SK-N-SH treated with all-trans-retinoic acid at 6 μM for 48 hours (cell line): ENCODE measurements at regions not wholly inside any gene's neighbourhood (a gene's known extent, or its start where the extent isn't known, plus 50 kb on each side); places are given as distances from the start of the nearest gene placed in this dataset.

Experiments
- CSDC2 ChIP-seq: fragments of 250-450 bp; sonication (Bioruptor Pico); IDR thresholded peaks from 2 replicates; pipeline ENCODE4 v1.5.0; 2020; ENCODE audit warnings: mild to moderate bottlenecking, moderate library complexity
- GLIS3 ChIP-seq: fragments of 250-450 bp; sonication (Bioruptor Pico); IDR thresholded peaks from 2 replicates; pipeline ENCODE4 v1.5.0; 2020; ENCODE audit warnings: mild to moderate bottlenecking, moderate library complexity
- PPARA ChIP-seq: fragments of 250-450 bp; sonication (Bioruptor Pico); IDR thresholded peaks from 2 replicates; pipeline ENCODE4 v1.5.0; 2020; ENCODE audit warnings: mild to moderate bottlenecking, borderline replicate concordance
- RARB ChIP-seq: fragments of 250-450 bp; sonication (Bioruptor Pico); IDR thresholded peaks from 2 replicates; pipeline ENCODE4 v1.8.0; 2021; ENCODE audit warnings: mild to moderate bottlenecking, moderate library complexity
- ZC3H10 ChIP-seq: fragments of 250-450 bp; sonication (Bioruptor Pico); IDR thresholded peaks from 2 replicates; pipeline ENCODE4 v1.5.1; 2021; ENCODE audit warnings: mild to moderate bottlenecking, moderate library complexity
- ZFP3 ChIP-seq: fragments of 250-450 bp; sonication (Bioruptor Pico); IDR thresholded peaks from 2 replicates; pipeline ENCODE4 v1.5.0; 2020; ENCODE audit warnings: mild to moderate bottlenecking, moderate library complexity
- ZNF565 ChIP-seq: fragments of 450-650 bp; formaldehyde crosslinking; conservative IDR thresholded peaks from 2 replicates; pipeline ENCODE4 v1.5.0; 2020; ENCODE audit warnings: low read depth, mild to moderate bottlenecking, moderate library complexity
- TF ChIP-seq, protein P1 (sequence below): fragments of 250-450 bp; sonication (Bioruptor Pico); IDR thresholded peaks from 2 replicates; pipeline ENCODE4 v1.5.1; 2021; ENCODE audit warnings: mild to moderate bottlenecking, moderate library complexity

DNA sequence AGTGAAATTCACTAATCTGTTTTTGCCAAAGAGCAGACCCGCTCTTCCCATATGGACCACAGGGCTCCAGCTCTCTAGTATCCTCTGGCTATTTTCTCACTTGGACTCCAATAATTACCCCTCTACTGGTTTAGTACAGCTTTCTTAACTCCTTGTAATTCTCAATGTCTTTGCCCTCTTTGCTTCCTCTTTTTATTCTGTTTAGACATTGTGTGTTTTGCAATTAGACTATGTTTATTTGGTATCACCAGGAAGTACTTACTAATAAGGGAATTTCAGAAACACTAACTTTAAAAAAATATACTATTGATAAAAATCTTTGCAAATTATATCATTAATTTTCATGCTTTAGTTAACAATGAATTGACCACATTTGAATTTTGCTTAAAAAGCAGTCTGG lies 111.6 kb upstream of the OBI1 start:
- TF ChIP-seq RARB (CRISPR knock-in tag), result no peak
- TF ChIP-seq, protein P1, sequence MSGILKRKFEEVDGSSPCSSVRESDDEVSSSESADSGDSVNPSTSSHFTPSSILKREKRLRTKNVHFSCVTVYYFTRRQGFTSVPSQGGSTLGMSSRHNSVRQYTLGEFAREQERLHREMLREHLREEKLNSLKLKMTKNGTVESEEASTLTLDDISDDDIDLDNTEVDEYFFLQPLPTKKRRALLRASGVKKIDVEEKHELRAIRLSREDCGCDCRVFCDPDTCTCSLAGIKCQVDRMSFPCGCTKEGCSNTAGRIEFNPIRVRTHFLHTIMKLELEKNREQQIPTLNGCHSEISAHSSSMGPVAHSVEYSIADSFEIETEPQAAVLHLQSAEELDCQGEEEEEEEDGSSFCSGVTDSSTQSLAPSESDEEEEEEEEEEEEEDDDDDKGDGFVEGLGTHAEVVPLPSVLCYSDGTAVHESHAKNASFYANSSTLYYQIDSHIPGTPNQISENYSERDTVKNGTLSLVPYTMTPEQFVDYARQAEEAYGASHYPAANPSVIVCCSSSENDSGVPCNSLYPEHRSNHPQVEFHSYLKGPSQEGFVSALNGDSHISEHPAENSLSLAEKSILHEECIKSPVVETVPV (CRISPR knock-in tag), result no peak
- TF ChIP-seq ZNF565 (CRISPR knock-in tag), result no peak
- TF ChIP-seq ZC3H10 (CRISPR knock-in tag), result no peak
- no peak for TF ChIP-seq GLIS3 (CRISPR knock-in tag)
- TF ChIP-seq CSDC2 (CRISPR knock-in tag), result no peak
- TF ChIP-seq PPARA (CRISPR knock-in tag), result no peak
- TF ChIP-seq ZFP3 (CRISPR knock-in tag), result no peak
